ENCODE measurements at regions not wholly inside any gene's neighbourhood (a gene's known extent, or its start where the extent isn't known, plus 50 kb on each side); places are given as distances from the start of the nearest gene placed in this dataset.

GRCh38 chr6:163651915-163652668 is 237.6 kb downstream of the QKI start:
- no peak overlapping the region for H3K4me3 ChIP-seq (ENCODE audit: low read length)
- no peaks in the 10 kb centered on the region for H3K27me3 ChIP-seq (ENCODE audit: control insufficient read depth, insufficient read depth)
- no peak for ATAC-seq
- intact Hi-C loops (cut with DNase I) = no loop called here
- 87% methylated on average over 7 of the region's 7 CpGs for WGBS
- no peaks in the 10 kb centered on the region for H3K4me1 ChIP-seq (ENCODE audit: control insufficient read depth, insufficient read depth, low read length)
- DNase-seq = no peak
- no peaks in the 10 kb centered on the region for H3K9me3 ChIP-seq (ENCODE audit: control insufficient read depth, low read length)
- H3K27ac ChIP-seq (ENCODE audit: low read length) = no peak overlapping the region

DNA sequence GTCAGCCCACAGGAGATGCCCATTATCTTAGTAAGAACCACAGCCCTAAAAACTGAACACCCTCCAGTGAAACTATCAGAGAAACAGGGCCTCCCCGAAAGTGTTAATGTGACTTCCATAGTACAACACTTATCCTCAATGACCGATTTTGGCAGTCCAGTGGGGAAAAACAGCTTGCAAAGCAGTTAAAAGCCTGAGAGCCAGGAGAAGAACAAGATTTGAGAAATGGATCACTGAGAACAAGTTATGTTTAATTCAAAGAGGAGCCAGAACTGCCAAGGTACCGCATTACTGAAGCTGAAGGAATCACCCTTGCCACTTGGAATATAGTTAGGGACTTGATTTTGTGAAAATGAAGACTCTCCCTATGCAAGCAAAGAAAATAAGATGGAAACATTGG is 236.9 kb downstream of the QKI start:
- Histone ChIP-seq H3K4me3 (ENCODE audit: low read length) (no peak overlapping the region), H3K9me3 (ENCODE audit: control insufficient read depth, low read length) (no peaks in the 10 kb centered on the region), H3K4me1 (ENCODE audit: control insufficient read depth, insufficient read depth, low read length) (no peaks in the 10 kb centered on the region), H3K27ac (ENCODE audit: low read length) (no peak overlapping the region), H3K27me3 (ENCODE audit: control insufficient read depth, insufficient read depth) (no peaks in the 10 kb centered on the region)
- 67% methylated on average over 3 of the region's 3 CpGs for WGBS
- DNase-seq = no peak
- ATAC-seq = no peak
- intact Hi-C loops (cut with DNase I) = no loop called here

DNA sequence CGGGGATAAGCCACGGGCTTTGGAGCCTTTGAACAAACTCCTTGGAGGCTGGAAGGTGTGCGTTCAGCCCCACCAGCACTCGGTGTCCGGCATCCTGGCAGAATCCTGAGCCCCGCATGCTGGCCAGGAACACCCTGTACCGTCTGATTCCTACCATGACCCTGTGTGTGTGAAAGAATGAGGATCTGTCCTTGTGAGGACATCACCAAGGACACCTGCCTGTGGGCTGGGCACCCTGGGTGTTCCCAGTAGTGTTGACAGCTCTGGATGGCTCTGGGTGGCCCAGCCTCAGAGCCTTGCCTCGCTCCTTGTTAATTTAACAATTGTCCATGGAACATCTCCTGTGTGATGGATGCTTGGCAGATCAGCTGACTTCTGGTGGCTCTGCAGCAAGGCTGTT is 234.3 kb downstream of the QKI start:
- H3K27ac ChIP-seq (ENCODE audit: low read length) = no peak overlapping the region

GRCh38 chr6:163647624-163648023 is 233.1 kb downstream of the QKI start:
- Histone ChIP-seq H3K27ac (ENCODE audit: low read length) (no peak overlapping the region), H3K9me3 (ENCODE audit: control insufficient read depth, low read length) (no peaks in the 10 kb centered on the region), H3K4me3 (ENCODE audit: low read length) (no peak overlapping the region), H3K4me1 (ENCODE audit: control insufficient read depth, insufficient read depth, low read length) (no peaks in the 10 kb centered on the region), H3K27me3 (ENCODE audit: control insufficient read depth, insufficient read depth) (no peaks in the 10 kb centered on the region)
- intact Hi-C loops (cut with DNase I) = no loop called here
- 95% methylated on average over 8 of the region's 8 CpGs for WGBS
- DNase-seq = peak in 1 of 3 donors; percentile 43
- no peak for ATAC-seq

More for the DNA sequence above, 234.3 kb downstream of the QKI start:
- Histone ChIP-seq H3K4me1 (ENCODE audit: control insufficient read depth, insufficient read depth, low read length) (no peaks in the 10 kb centered on the region), H3K4me3 (ENCODE audit: low read length) (no peak overlapping the region), H3K27me3 (ENCODE audit: control insufficient read depth, insufficient read depth) (no peaks in the 10 kb centered on the region), H3K9me3 (ENCODE audit: control insufficient read depth, low read length) (no peaks in the 10 kb centered on the region)
- ATAC-seq (peak; percentile 35 to 77), DNase-seq (peak in 1 of 3 donors; percentile 50)
- WGBS = 76% methylated on average over 8 of the region's 8 CpGs
- intact Hi-C loops (cut with DNase I) = no loop called here

- no peak for ATAC-seq
- DNase-seq = no peak
- no peaks in the 10 kb centered on the region for H3K9me3 ChIP-seq (ENCODE audit: control insufficient read depth, low read length)
- WGBS = 62% methylated on average over 3 of the region's 3 CpGs
- intact Hi-C loops (cut with DNase I) = no loop called here
- no peak overlapping the region for H3K4me3 ChIP-seq (ENCODE audit: low read length)
- no peaks in the 10 kb centered on the region for H3K4me1 ChIP-seq (ENCODE audit: control insufficient read depth, insufficient read depth, low read length)
- no peaks in the 10 kb centered on the region for H3K27me3 ChIP-seq (ENCODE audit: control insufficient read depth, insufficient read depth)
- H3K27ac ChIP-seq (ENCODE audit: low read length) = no peak overlapping the region
Measured at GRCh38 chr6:163646866-163647265, 232.3 kb downstream of the QKI start.

- 91% methylated on average over 9 of the region's 9 CpGs for WGBS
Measured at GRCh38 chr6:163646133-163646532, 231.6 kb downstream of the QKI start.

GRCh38 chr6:163645560-163645959 is 231.0 kb downstream of the QKI start:
- Histone ChIP-seq H3K4me3 (ENCODE audit: low read length) (no peak overlapping the region), H3K27me3 (ENCODE audit: control insufficient read depth, insufficient read depth) (no peaks in the 10 kb centered on the region), H3K27ac (ENCODE audit: low read length) (no peak overlapping the region), H3K9me3 (ENCODE audit: control insufficient read depth, low read length) (no peaks in the 10 kb centered on the region), H3K4me1 (ENCODE audit: control insufficient read depth, insufficient read depth, low read length) (no peaks in the 10 kb centered on the region)
- DNase-seq (no peak), ATAC-seq (no peak)
- WGBS = 84% methylated on average over 10 of the region's 10 CpGs
- intact Hi-C loops (cut with DNase I) = no loop called here

More at GRCh38 chr6:163646133-163646532, 231.6 kb downstream of the QKI start:
- intact Hi-C loops (cut with DNase I) = no loop called here
- Histone ChIP-seq H3K9me3 (ENCODE audit: control insufficient read depth, low read length) (no peaks in the 10 kb centered on the region), H3K4me3 (ENCODE audit: low read length) (no peak overlapping the region), H3K27me3 (ENCODE audit: control insufficient read depth, insufficient read depth) (no peaks in the 10 kb centered on the region), H3K27ac (ENCODE audit: low read length) (no peak overlapping the region), H3K4me1 (ENCODE audit: control insufficient read depth, insufficient read depth, low read length) (no peaks in the 10 kb centered on the region)
- DNase-seq (peak in 1 of 3 donors; percentile 49), ATAC-seq (no peak)

DNA sequence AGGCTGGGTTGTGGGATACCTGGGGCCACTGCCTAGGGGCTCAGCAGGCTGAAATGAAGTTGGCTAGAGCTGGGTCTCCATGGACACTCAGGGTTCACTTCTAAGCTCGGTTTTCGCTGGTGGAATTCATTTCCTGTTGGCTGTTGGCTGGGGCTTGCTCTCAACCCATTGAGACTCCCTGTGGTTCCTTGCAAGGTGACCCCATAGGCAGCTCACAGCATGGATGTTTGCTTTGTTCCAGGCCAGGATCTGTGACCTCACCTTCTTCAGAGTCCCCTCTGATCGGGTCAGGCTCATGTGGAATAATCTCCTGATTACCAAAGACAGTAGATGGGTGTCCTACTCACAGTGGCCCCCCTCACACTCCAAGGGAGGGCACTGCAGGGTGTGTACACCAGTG is 229.3 kb downstream of the QKI start:
- Histone ChIP-seq H3K4me3 (ENCODE audit: low read length) (no peak overlapping the region), H3K9me3 (ENCODE audit: control insufficient read depth, low read length) (no peaks in the 10 kb centered on the region), H3K4me1 (ENCODE audit: control insufficient read depth, insufficient read depth, low read length) (no peaks in the 10 kb centered on the region), H3K27me3 (ENCODE audit: control insufficient read depth, insufficient read depth) (no peaks in the 10 kb centered on the region), H3K27ac (ENCODE audit: low read length) (no peak overlapping the region)
- intact Hi-C loops (cut with DNase I) = no loop called here
- DNase-seq (no peak), ATAC-seq (no peak)
- 69% methylated on average over 3 of the region's 3 CpGs for WGBS

DNA sequence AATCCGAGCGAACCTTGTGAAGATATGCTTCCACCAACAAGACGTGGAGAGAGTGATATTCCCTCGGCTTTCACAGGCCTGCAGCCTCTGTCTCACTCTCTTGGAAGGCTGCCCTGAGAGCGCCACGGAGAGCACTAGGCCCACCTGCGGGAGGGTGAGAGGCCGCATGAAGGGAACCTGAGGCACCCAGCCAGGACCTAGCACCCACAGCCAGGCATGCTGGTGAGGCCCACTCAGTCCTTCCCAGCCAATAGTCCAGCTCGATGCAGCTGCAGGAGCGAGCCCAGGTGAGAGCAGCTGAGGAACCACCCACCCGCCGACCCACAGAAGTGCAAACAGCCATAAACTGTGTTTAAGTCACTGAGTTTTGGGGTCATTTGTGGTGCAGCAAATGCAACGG is 227.2 kb downstream of the QKI start:
- Histone ChIP-seq H3K27me3 (ENCODE audit: control insufficient read depth, insufficient read depth) (no peaks in the 10 kb centered on the region), H3K4me1 (ENCODE audit: control insufficient read depth, insufficient read depth, low read length) (no peaks in the 10 kb centered on the region), H3K4me3 (ENCODE audit: low read length) (no peak overlapping the region), H3K9me3 (ENCODE audit: control insufficient read depth, low read length) (no peaks in the 10 kb centered on the region), H3K27ac (ENCODE audit: low read length) (no peak overlapping the region)
- intact Hi-C loops (cut with DNase I) = no loop called here
- DNase-seq (peak in 1 of 3 donors; percentile 23), ATAC-seq (no peak)
- WGBS = 90% methylated on average over 13 of the region's 13 CpGs

GRCh38 chr6:163640641-163641040 is 226.1 kb downstream of the QKI start:
- no peak overlapping the region for H3K27ac ChIP-seq (ENCODE audit: low read length)
- DNase-seq = no peak
- intact Hi-C loops (cut with DNase I) = no loop called here
- no peak for ATAC-seq
- H3K4me1 ChIP-seq (ENCODE audit: control insufficient read depth, insufficient read depth, low read length) = no peaks in the 10 kb centered on the region
- H3K9me3 ChIP-seq (ENCODE audit: control insufficient read depth, low read length) = no peaks in the 10 kb centered on the region
- WGBS = 94% methylated on average over 21 of the region's 21 CpGs
- H3K4me3 ChIP-seq (ENCODE audit: low read length) = no peak overlapping the region
- H3K27me3 ChIP-seq (ENCODE audit: control insufficient read depth, insufficient read depth) = no peaks in the 10 kb centered on the region

- no peak for ATAC-seq
- Histone ChIP-seq H3K27ac (ENCODE audit: low read length) (no peak overlapping the region), H3K9me3 (ENCODE audit: control insufficient read depth, low read length) (no peaks in the 10 kb centered on the region), H3K27me3 (ENCODE audit: control insufficient read depth, insufficient read depth) (no peaks in the 10 kb centered on the region), H3K4me1 (ENCODE audit: control insufficient read depth, insufficient read depth, low read length) (no peaks in the 10 kb centered on the region), H3K4me3 (ENCODE audit: low read length) (no peak overlapping the region)
- WGBS = 64% methylated on average over 3 of the region's 3 CpGs
- intact Hi-C loops (cut with DNase I) = no loop called here
- DNase-seq = no peak
Measured at GRCh38 chr6:163637524-163637923, 223.0 kb downstream of the QKI start.

Data from right cardiac atrium (tissue), 5 donors.